Mucosa of gallbladder (tissue), 1 donor: ENCODE measurements at regions not wholly inside any gene's neighbourhood (a gene's known extent, or its start where the extent isn't known, plus 50 kb on each side); places are given as distances from the start of the nearest gene placed in this dataset.
"Not testable (repeated sequence)": the region's sequence is repeated elsewhere in the genome, so short reads cannot be mapped to it uniquely, and the experiment has no call there.

Experiments used
- DNase-seq: peaks from one replicate; pipeline ENCODE4 v3.0.0-alpha.2; 2020; ENCODE audit warnings: low spot score
- donor health status: DM: no; HTN: no; CAD: no.

DNA sequence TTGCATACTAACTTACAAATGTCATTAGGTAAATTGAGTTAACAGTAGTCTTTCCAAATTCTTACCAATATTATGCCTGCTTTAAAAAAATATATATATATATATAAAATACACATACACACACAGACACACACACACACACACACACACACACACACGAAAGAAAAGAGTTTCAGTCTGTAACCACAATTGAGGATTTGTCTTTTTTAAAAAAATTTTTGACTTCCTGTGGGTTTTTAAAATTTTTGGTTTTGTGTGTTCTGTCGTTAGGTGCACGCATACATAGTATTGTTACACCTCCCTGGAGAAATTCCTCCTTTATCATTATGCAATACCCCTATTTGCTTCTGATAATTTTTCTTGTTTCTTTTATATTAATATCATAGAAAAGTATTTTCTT, 129.3 kb upstream of the LRRC61 start:
- DNase-seq: not testable (repeated sequence)
